Vagina (tissue), 2 donors: ENCODE measurements at regions not wholly inside any gene's neighbourhood (a gene's known extent, or its start where the extent isn't known, plus 50 kb on each side); places are given as distances from the start of the nearest gene placed in this dataset.

Experiments
- POLR2A ChIP-seq, 2 donors: fragments of 450-650 bp; IDR thresholded peaks; one replicate each; pipeline ENCODE4 v1.6.1; 2017; ENCODE audit warnings: antibody characterized with exemption in 2 of 2, mild to moderate bottlenecking in 2 of 2, moderate library complexity in 2 of 2
- POLR2AphosphoS5 ChIP-seq, 2 donors: sonication (generic); formaldehyde crosslinking; IDR thresholded peaks; one replicate each; pipeline ENCODE4 v1.9.0; 2017; ENCODE audit warnings: antibody characterized with exemption in 2 of 2, mild to moderate bottlenecking in 2 of 2, low read depth in 1 of 2; ENCODE audit not compliant: insufficient read depth in 1 of 2
- TF ChIP-seq, protein P1 (sequence below), 3 experiments: fragments of 450-650 bp in 2 of 3; fragments of 200-600 bp in 1 of 3; sonication (generic) in 1 of 3; IDR thresholded peaks; one replicate each; pipeline ENCODE4 v1.5.1; 2017 to 2019; ENCODE audit warnings: antibody characterized with exemption in 3 of 3, mild to moderate bottlenecking in 2 of 3, moderate library complexity in 2 of 3

DNA sequence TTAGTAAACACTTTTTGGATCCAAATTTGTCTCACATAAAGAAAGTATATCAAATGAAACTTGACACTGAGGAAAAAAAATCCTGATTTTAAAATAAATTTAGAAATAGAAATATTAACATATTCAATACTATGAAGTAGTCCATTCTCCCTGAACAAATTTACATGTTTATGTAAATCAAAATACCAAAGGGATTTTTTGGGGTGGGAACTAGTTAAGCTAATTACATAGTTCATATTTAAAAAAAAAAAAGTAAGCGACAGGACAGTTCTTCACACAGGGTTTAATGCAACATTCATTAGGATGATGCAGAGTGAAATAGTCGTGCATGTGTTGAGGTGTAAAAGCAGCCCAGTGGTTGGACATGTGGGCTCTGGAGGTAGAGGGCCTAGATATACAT, 433.5 kb upstream of the B3GALT2 start:
- TF ChIP-seq, protein P1, sequence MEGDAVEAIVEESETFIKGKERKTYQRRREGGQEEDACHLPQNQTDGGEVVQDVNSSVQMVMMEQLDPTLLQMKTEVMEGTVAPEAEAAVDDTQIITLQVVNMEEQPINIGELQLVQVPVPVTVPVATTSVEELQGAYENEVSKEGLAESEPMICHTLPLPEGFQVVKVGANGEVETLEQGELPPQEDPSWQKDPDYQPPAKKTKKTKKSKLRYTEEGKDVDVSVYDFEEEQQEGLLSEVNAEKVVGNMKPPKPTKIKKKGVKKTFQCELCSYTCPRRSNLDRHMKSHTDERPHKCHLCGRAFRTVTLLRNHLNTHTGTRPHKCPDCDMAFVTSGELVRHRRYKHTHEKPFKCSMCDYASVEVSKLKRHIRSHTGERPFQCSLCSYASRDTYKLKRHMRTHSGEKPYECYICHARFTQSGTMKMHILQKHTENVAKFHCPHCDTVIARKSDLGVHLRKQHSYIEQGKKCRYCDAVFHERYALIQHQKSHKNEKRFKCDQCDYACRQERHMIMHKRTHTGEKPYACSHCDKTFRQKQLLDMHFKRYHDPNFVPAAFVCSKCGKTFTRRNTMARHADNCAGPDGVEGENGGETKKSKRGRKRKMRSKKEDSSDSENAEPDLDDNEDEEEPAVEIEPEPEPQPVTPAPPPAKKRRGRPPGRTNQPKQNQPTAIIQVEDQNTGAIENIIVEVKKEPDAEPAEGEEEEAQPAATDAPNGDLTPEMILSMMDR (IDR thresholded peaks at IDR 0.05) = no peak
- TF ChIP-seq POLR2AphosphoS5 (IDR thresholded peaks at IDR 0.05; ENCODE audit: insufficient read depth in 1 of 2, low read depth in 1 of 2) = no peak
- no peak for TF ChIP-seq POLR2A (IDR thresholded peaks at IDR 0.05)
